Stomach (tissue), 8 donors: ENCODE measurements at regions not wholly inside any gene's neighbourhood (a gene's known extent, or its start where the extent isn't known, plus 50 kb on each side); places are given as distances from the start of the nearest gene placed in this dataset.

Experiments used
- DNase-seq, 2 donors: peaks; one replicate each; pipeline versions ENCODE4 v3.0.0 to v3.0.0-alpha.2; 2013 to 2019
- H3K27ac ChIP-seq, 5 donors: fragments of 200-600 bp in 4 of 5; sonication (generic) in 4 of 5; one replicate each; pipeline ENCODE4 v1.5.1; 2013 to 2019; ENCODE audit warnings: mild to moderate bottlenecking in 1 of 5, moderate library complexity in 1 of 5
- H3K27me3 ChIP-seq, 3 donors: fragments of 200-600 bp; sonication (generic); one replicate each; pipeline ENCODE4 v1.5.1; 2017 to 2019; ENCODE audit warnings: mixed run types in 1 of 3
- H3K36me3 ChIP-seq, 4 donors: fragments of 200-600 bp; sonication (generic); 1 replicate in 3 of 4; 2 replicates in 1 of 4; pipeline ENCODE4 v1.5.1; 2016 to 2019
- H3K4me1 ChIP-seq, 4 donors: fragments of 200-600 bp; sonication (generic); one replicate each; pipeline ENCODE4 v1.5.1; 2016 to 2019
- H3K4me3 ChIP-seq, 4 donors: fragments of 200-600 bp; sonication (generic) in 3 of 4; one replicate each; pipeline ENCODE4 v1.5.1; 2016 to 2019; ENCODE audit warnings: mild to moderate bottlenecking in 1 of 4
- H3K9me3 ChIP-seq, 4 donors: fragments of 200-600 bp; sonication (generic); one replicate each; pipeline ENCODE4 v1.5.1; 2016 to 2019
- CTCF ChIP-seq, 7 experiments: fragments of 450-650 bp in 4 of 7; fragments of 200-600 bp in 3 of 7; sonication (generic) in 3 of 7; IDR thresholded peaks; one replicate each; pipeline ENCODE4 v1.5.1; 2016 to 2019; ENCODE audit warnings: antibody characterized with exemption in 7 of 7, control low read depth in 2 of 7, mild to moderate bottlenecking in 1 of 7
- EP300 ChIP-seq: sonication (generic); formaldehyde crosslinking; IDR thresholded peaks from one replicate; pipeline ENCODE4 v1.6.1; 2017; ENCODE audit warnings: antibody characterized with exemption
- POLR2A ChIP-seq, 4 donors: fragments of 450-650 bp; IDR thresholded peaks; one replicate each; pipeline ENCODE4 v1.6.1; 2016; ENCODE audit warnings: antibody characterized with exemption in 4 of 4, control low read depth in 2 of 4, mild to moderate bottlenecking in 1 of 4, moderate library complexity in 1 of 4
- POLR2AphosphoS5 ChIP-seq, 3 donors: sonication (generic); formaldehyde crosslinking; IDR thresholded peaks; one replicate each; pipeline ENCODE4 v1.6.1; 2016; ENCODE audit warnings: antibody characterized with exemption in 3 of 3
- WGBS, 5 donors: extraction: QIAGEN DNeasy Blood & Tissue Kit in 3 of 5; methylation state at CpG; one replicate each; pipeline versions ENCODE4 v1.1.5 to v1.1.7; 2013 to 2018; 5-methylcytosine and 5-hydroxymethylcytosine counted together
- intact Hi-C: fragments of 100-400 bp; cut with DNase I; formaldehyde crosslinking; loops from one replicate; pipeline ENCODE4 v1.15.1; 2023; ENCODE audit warnings: low total_unique reads
- donor health status: healthy with polysubstance abuse.
- donor health status: Bipolar disorder and iron deficiency.
- donor health status: healthy.

GRCh38 chr3:144692488-144692887 is 720.9 kb downstream of the DIPK2A start:
- no peaks in the 10 kb centered on the region for H3K4me1 ChIP-seq
- no peaks in the 10 kb centered on the region for H3K36me3 ChIP-seq
- 82 to 90% (median 87%) methylated on average over 4 of the region's 4 CpGs for WGBS, 5 donors
- no peak for DNase-seq
- H3K9me3 ChIP-seq: no peaks in the 10 kb centered on the region
- intact Hi-C loops: no loop called here
- no peak for TF ChIP-seq POLR2AphosphoS5 (IDR thresholded peaks at IDR 0.05)
- TF ChIP-seq CTCF (IDR thresholded peaks at IDR 0.05): no peak
- no peak for TF ChIP-seq EP300
- no peak for TF ChIP-seq POLR2A (IDR thresholded peaks at IDR 0.05)
- H3K27ac ChIP-seq: no peak overlapping the region
- no peak overlapping the region for H3K4me3 ChIP-seq
- H3K27me3 ChIP-seq: no peaks in the 10 kb centered on the region

GRCh38 chr3:144708437-144708836 is 736.8 kb downstream of the DIPK2A start:
- no peak for TF ChIP-seq POLR2A (IDR thresholded peaks at IDR 0.05)
- TF ChIP-seq POLR2AphosphoS5 (IDR thresholded peaks at IDR 0.05): no peak
- no peak for TF ChIP-seq EP300
- TF ChIP-seq CTCF (IDR thresholded peaks at IDR 0.05): no peak
- WGBS, 5 donors: 57 to 77% (median 58%) methylated on average over 1 of the region's 1 CpG
- no peak overlapping the region for H3K27ac ChIP-seq
- no peaks in the 10 kb centered on the region for H3K36me3 ChIP-seq
- DNase-seq: no peak
- H3K4me3 ChIP-seq: no peak overlapping the region
- H3K4me1 ChIP-seq: no peaks in the 10 kb centered on the region
- H3K9me3 ChIP-seq: no peaks in the 10 kb centered on the region
- no peaks in the 10 kb centered on the region for H3K27me3 ChIP-seq
- intact Hi-C loops: no loop called here

- Histone ChIP-seq H3K36me3 (no peaks in the 10 kb centered on the region), H3K27ac (no peak overlapping the region), H3K4me3 (no peak overlapping the region), H3K4me1 (no peaks in the 10 kb centered on the region), H3K9me3 (no peaks in the 10 kb centered on the region), H3K27me3 (no peaks in the 10 kb centered on the region)
- WGBS, 5 donors: 87 to 96% (median 94%) methylated on average over 7 of the region's 7 CpGs
- TF ChIP-seq CTCF (IDR thresholded peaks at IDR 0.05) (no peak), POLR2A (IDR thresholded peaks at IDR 0.05) (no peak), POLR2AphosphoS5 (IDR thresholded peaks at IDR 0.05) (no peak), EP300 (no peak)
- intact Hi-C loops: no loop called here
- DNase-seq: peak in 1 of 2 donors; percentile 4
Observed at GRCh38 chr3:144737281-144737680, 765.7 kb downstream of the DIPK2A start.

- intact Hi-C loops: no loop called here
Observed at GRCh38 chr3:144743225-144743668, 771.6 kb downstream of the DIPK2A start.

More at GRCh38 chr3:144743225-144743668, 771.6 kb downstream of the DIPK2A start:
- 18 to 51% (median 42%) methylated on average over 1 of the region's 1 CpG for WGBS, 5 donors
- Histone ChIP-seq H3K27ac (peak overlapping the region in 1 of 5 donors; percentile 2), H3K36me3 (no peaks in the 10 kb centered on the region), H3K27me3 (no peaks in the 10 kb centered on the region), H3K9me3 (no peaks in the 10 kb centered on the region), H3K4me3 (no peak overlapping the region), H3K4me1 (peaks cover 0 to 17% (median 3%) of the 10 kb centered on the region in 4 donors)
- DNase-seq: peak in 1 of 2 donors; percentile 27
- no peak for TF ChIP-seq POLR2AphosphoS5 (IDR thresholded peaks at IDR 0.05)
- no peak for TF ChIP-seq EP300
- TF ChIP-seq POLR2A (IDR thresholded peaks at IDR 0.05): no peak
- no peak for TF ChIP-seq CTCF (IDR thresholded peaks at IDR 0.05)
